Large intestine (tissue), 3 donors: ENCODE measurements at regions not wholly inside any gene's neighbourhood (a gene's known extent, or its start where the extent isn't known, plus 50 kb on each side); places are given as distances from the start of the nearest gene placed in this dataset.
"Not testable (repeated sequence)": the region's sequence is repeated elsewhere in the genome, so short reads cannot be mapped to it uniquely, and the experiment has no call there.

Experiments
- DNase-seq, 2 donors: peaks; one replicate each; pipeline versions ENCODE4 v3.0.0 to v3.0.0-alpha.2; 2013
- H3K27ac ChIP-seq: one replicate; pipeline ENCODE4 v1.5.1; 2013; ENCODE audit warnings: low read length
- H3K27me3 ChIP-seq: 2 replicates; pipeline ENCODE4 v1.6.1; 2013; ENCODE audit warnings: low read length; ENCODE audit not compliant: control insufficient read depth, insufficient read depth
- H3K36me3 ChIP-seq: 2 replicates; pipeline ENCODE4 v1.6.1; 2013; ENCODE audit warnings: low read length; ENCODE audit not compliant: control insufficient read depth, insufficient read depth
- H3K4me1 ChIP-seq: one replicate; pipeline ENCODE4 v1.6.1; 2013; ENCODE audit warnings: low read length; ENCODE audit not compliant: control insufficient read depth, insufficient read depth
- H3K4me3 ChIP-seq: one replicate; pipeline ENCODE4 v1.5.1; 2013; ENCODE audit warnings: low read length
- H3K9me3 ChIP-seq: one replicate; pipeline ENCODE4 v1.6.1; 2013; ENCODE audit warnings: mild to moderate bottlenecking, low read depth, low read length, moderate library complexity; ENCODE audit not compliant: control insufficient read depth
- WGBS: methylation state at CpG from one replicate; pipeline ENCODE4 v1.1.5; 2013; ENCODE audit warnings: low lambda C conversion rate; ENCODE audit not compliant: insufficient coverage; 5-methylcytosine and 5-hydroxymethylcytosine counted together

DNA sequence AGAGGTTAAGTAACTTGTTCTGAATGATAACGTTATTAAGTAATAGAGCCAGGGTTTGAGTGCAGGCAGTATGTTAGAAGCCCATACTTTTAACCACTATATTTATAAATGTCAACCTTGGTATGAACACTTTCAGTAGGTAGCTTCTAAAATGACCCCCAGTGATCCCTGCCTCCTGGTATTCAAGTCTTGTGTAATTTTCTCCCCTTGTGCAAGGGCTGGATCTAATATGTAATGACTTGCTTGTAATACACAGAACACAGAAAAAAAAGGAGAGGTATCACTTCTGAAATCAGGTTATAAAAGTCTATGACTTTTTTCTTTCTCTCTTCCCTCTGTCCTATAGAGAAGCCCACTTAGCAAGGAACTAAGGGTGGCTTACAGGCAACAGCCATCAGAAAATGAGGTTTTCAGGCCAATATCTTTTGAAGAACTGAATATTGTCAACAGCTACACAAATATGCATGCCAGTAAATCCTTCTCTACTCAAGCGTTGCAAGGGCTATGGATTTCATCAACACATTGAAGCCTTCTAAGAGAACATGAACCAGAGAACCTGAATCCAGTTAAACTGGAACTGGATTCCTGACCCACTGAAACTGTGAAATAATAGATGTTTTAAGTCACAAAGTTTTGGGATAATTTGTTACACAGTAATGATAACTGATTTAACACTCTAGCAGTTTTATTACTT is 712.3 kb downstream of the METTL15 start:
- H3K9me3 ChIP-seq, result no peaks in the 10 kb centered on the region
- H3K27ac ChIP-seq, result no peak overlapping the region
- 83% methylated on average over 1 of the region's 2 CpGs for WGBS
- no peaks in the 10 kb centered on the region for H3K4me1 ChIP-seq
- no peaks in the 10 kb centered on the region for H3K36me3 ChIP-seq
- DNase-seq, result no peak
- H3K4me3 ChIP-seq, result no peak overlapping the region
- H3K27me3 ChIP-seq, result no peaks in the 10 kb centered on the region

- no peaks in the 10 kb centered on the region for H3K36me3 ChIP-seq
- no peak overlapping the region for H3K27ac ChIP-seq
- H3K4me3 ChIP-seq, result no peak overlapping the region
- H3K27me3 ChIP-seq, result no peaks in the 10 kb centered on the region
- H3K4me1 ChIP-seq, result no peaks in the 10 kb centered on the region
- no peak for DNase-seq
- WGBS, result no CpG with 5 or more reads among the region's 4 CpGs
- H3K9me3 ChIP-seq, result no peaks in the 10 kb centered on the region
Measured at GRCh38 chr11:28819741-28820140, 711.6 kb downstream of the METTL15 start.

GRCh38 chr11:28815110-28815509 is 706.9 kb downstream of the METTL15 start:
- Histone ChIP-seq H3K4me3 (no peak overlapping the region), H3K27ac (no peak overlapping the region), H3K27me3 (no peaks in the 10 kb centered on the region), H3K4me1 (no peaks in the 10 kb centered on the region), H3K9me3 (no peaks in the 10 kb centered on the region), H3K36me3 (no peaks in the 10 kb centered on the region)
- no peak for DNase-seq
- 90% methylated on average over 3 of the region's 4 CpGs for WGBS

DNA sequence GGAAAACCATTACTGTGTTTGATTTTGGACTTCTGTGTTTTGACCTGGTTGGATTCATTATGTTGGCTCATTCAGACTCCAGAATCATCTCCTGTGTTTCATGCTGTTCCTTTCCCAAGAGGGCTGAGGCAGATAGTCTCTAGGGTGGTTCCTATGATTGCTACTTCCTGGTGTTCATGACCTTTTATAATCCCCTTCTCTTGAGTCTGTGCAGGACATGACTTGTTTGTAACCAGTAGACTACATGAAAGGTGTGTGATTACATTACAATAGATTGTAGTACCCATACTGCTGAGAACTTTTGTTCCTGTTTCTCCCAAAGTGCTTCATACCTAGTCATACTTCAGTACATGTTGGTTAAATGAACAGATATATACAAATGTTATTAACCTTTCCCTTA is 700.6 kb downstream of the METTL15 start:
- Histone ChIP-seq H3K9me3 (no peaks in the 10 kb centered on the region), H3K27ac (no peak overlapping the region), H3K4me1 (no peaks in the 10 kb centered on the region), H3K36me3 (no peaks in the 10 kb centered on the region), H3K27me3 (no peaks in the 10 kb centered on the region), H3K4me3 (no peak overlapping the region)
- no peak for DNase-seq

- H3K36me3 ChIP-seq, result no peaks in the 10 kb centered on the region
- no peak for DNase-seq
- 71% methylated on average over 1 of the region's 2 CpGs for WGBS
- no peak overlapping the region for H3K4me3 ChIP-seq
- H3K9me3 ChIP-seq, result no peaks in the 10 kb centered on the region
- no peaks in the 10 kb centered on the region for H3K4me1 ChIP-seq
- no peaks in the 10 kb centered on the region for H3K27me3 ChIP-seq
- no peak overlapping the region for H3K27ac ChIP-seq
Measured at GRCh38 chr11:28799316-28799715, 691.1 kb downstream of the METTL15 start.

GRCh38 chr11:28798286-28798685 is 690.1 kb downstream of the METTL15 start:
- Histone ChIP-seq H3K27ac (no peak overlapping the region), H3K9me3 (no peaks in the 10 kb centered on the region), H3K27me3 (no peaks in the 10 kb centered on the region), H3K4me1 (no peaks in the 10 kb centered on the region), H3K36me3 (no peaks in the 10 kb centered on the region), H3K4me3 (no peak overlapping the region)
- no peak for DNase-seq
- WGBS, result 67% methylated on average over 2 of the region's 2 CpGs

- no CpG with 5 or more reads among the region's 3 CpGs for WGBS
- Histone ChIP-seq H3K27me3 (no peaks in the 10 kb centered on the region), H3K9me3 (no peaks in the 10 kb centered on the region)
Measured at GRCh38 chr11:28797536-28797935, 689.3 kb downstream of the METTL15 start.

DNA sequence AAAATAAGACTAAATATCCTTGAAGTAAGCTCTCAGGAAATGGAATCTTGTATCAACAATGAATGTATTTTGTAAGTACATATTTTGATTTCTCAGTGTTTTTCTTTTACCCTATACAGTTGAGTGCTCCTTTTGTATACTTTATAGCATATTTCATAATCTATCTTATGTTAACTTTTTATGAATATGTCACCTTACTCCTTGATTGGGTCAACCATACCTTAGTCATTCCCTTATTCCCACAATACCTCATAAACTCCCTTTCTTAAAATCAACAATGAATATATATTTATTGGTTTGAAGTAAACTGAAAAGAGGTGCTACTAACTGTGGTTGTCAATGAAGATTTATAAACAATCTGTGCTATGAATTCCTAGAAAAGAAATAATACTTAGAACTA is 686.2 kb downstream of the METTL15 start:
- DNase-seq, result no peak
- no peaks in the 10 kb centered on the region for H3K36me3 ChIP-seq
- H3K4me3 ChIP-seq, result no peak overlapping the region
- H3K27ac ChIP-seq, result no peak overlapping the region
- no peaks in the 10 kb centered on the region for H3K4me1 ChIP-seq
- H3K27me3 ChIP-seq, result no peaks in the 10 kb centered on the region
- no peaks in the 10 kb centered on the region for H3K9me3 ChIP-seq

More at GRCh38 chr11:28797536-28797935, 689.3 kb downstream of the METTL15 start:
- Histone ChIP-seq H3K36me3 (no peaks in the 10 kb centered on the region), H3K4me3 (no peak overlapping the region), H3K4me1 (no peaks in the 10 kb centered on the region), H3K27ac (no peak overlapping the region)
- no peak for DNase-seq

DNA sequence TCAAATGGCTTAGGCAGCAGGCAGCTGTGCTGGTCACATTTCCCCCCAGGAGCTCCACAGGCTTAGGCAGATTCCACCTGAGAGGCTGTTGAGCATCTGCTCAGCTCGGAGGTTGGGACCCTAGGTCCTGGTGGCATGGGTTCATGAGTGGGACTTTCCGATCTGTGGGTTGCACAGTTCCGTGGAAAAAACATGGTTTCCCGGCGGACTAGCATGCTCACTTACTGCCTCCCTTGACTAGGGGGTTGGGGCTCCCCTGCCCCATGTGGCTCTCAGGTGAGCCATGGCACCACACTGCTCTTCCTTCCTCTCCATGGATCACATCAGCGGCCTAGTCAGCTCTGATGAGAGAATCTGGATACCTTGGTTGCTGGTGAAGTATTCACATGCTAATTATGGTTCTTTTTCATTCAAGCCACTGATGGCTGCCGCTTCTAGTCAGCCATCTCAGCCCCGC is 685.1 kb downstream of the METTL15 start:
- no peak overlapping the region for H3K4me3 ChIP-seq
- DNase-seq, result no peak
- H3K27ac ChIP-seq, result no peak overlapping the region
- H3K4me1 ChIP-seq, result no peaks in the 10 kb centered on the region
- H3K27me3 ChIP-seq, result no peaks in the 10 kb centered on the region
- no peaks in the 10 kb centered on the region for H3K36me3 ChIP-seq
- 100% methylated on average over 2 of the region's 8 CpGs for WGBS
- H3K9me3 ChIP-seq, result no peaks in the 10 kb centered on the region

DNA sequence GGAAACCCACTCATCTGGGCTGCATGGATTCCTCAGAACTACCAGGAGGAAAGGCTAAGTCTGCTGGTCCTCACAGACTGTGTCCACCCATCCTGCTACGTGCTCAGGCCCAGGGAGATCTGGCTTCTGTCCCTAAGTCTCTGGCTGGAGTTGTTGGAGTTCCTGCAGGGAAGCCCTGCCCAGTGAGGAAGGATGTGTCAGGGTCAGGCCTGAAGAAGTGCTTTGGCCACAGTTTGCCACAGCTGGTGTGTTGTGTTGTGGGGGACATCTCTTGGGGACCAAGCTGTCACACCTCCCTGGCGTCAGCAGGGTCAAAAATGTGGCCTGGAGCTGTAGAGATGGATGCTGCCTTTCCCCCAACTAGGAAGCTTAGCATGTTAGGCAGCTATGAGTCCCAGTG is 684.7 kb downstream of the METTL15 start:
- H3K27ac ChIP-seq, result no peak overlapping the region
- H3K4me1 ChIP-seq, result no peaks in the 10 kb centered on the region
- WGBS, result no CpG with 5 or more reads among the region's 2 CpGs
- no peaks in the 10 kb centered on the region for H3K36me3 ChIP-seq
- H3K9me3 ChIP-seq, result no peaks in the 10 kb centered on the region
- no peak for DNase-seq
- H3K27me3 ChIP-seq, result no peaks in the 10 kb centered on the region
- H3K4me3 ChIP-seq, result no peak overlapping the region

DNA sequence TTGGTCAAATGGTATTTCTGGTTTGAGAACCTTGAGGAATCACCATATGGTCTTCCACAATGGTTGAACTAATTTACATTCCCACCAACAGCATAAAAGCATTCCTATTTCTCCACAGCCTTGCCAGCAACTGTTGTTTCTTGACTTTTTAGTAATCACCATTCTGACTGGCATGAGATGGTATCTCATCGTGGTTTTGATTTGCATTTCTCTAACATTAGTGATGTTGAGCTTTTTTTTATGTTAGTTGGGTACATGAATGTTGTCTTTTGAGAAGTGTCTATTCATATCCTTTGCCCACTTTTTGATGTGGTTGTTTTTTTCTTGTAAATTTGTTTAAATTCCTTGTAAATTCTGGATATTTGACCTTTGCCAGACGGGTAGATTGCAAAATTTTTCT is 679.7 kb downstream of the METTL15 start:
- not testable (repeated sequence) for H3K27ac ChIP-seq, H3K36me3 ChIP-seq, H3K9me3 ChIP-seq, H3K4me3 ChIP-seq, H3K4me1 ChIP-seq, DNase-seq, H3K27me3 ChIP-seq
- no CpG with 5 or more reads among the region's 2 CpGs for WGBS
